ENCODE measurements at regions not wholly inside any gene's neighbourhood (a gene's known extent, or its start where the extent isn't known, plus 50 kb on each side); places are given as distances from the start of the nearest gene placed in this dataset.

- no peak for TF ChIP-seq CTCF (IDR thresholded peaks at IDR 0.05; ENCODE audit: low read depth, low read length)
- TF ChIP-seq EZH2phosphoT487 (IDR thresholded peaks at IDR 0.05; ENCODE audit: low read depth), result no peak
Measured at GRCh38 chr2:42864641-42865280, 72.4 kb upstream of the HAAO start.
